PC-3 (cell line): ENCODE measurements at regions not wholly inside any gene's neighbourhood (a gene's known extent, or its start where the extent isn't known, plus 50 kb on each side); places are given as distances from the start of the nearest gene placed in this dataset.

Experiments
- EZH2 ChIP-seq: fragments of 300-600 bp; sonication (generic); IDR thresholded peaks from one replicate; pipeline ENCODE4 v1.6.1; 2017; ENCODE audit warnings: antibody characterized with exemption, mild to moderate bottlenecking, low read length; ENCODE audit not compliant: unreplicated experiment
- TF ChIP-seq, protein P1 (sequence below): fragments of 300-600 bp; sonication (generic); conservative IDR thresholded peaks from 2 replicates; pipeline ENCODE4 v1.5.1; 2017; ENCODE audit warnings: antibody characterized with exemption, low read depth, mild to moderate bottlenecking, low read length

DNA sequence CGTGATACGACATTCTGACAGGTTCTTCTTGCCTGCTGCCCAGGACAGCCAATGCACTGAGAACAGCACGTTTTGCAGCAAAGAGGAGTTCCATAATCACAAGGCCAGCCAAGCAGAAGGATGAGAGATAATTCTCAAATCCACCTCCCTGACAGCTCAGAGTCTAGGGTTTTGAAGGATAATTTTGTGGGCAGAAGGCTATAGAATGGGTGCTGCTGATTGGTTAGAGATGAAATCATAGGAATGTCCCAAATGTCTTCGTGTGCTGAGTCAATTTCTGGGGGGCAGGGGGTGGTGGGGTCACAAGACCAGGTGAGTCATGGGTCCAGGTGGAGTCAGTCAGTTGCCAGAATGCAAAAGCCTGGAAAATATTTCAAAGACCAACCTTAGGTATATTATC lies 175.5 kb upstream of the SLC30A5 start:
- TF ChIP-seq, protein P1, sequence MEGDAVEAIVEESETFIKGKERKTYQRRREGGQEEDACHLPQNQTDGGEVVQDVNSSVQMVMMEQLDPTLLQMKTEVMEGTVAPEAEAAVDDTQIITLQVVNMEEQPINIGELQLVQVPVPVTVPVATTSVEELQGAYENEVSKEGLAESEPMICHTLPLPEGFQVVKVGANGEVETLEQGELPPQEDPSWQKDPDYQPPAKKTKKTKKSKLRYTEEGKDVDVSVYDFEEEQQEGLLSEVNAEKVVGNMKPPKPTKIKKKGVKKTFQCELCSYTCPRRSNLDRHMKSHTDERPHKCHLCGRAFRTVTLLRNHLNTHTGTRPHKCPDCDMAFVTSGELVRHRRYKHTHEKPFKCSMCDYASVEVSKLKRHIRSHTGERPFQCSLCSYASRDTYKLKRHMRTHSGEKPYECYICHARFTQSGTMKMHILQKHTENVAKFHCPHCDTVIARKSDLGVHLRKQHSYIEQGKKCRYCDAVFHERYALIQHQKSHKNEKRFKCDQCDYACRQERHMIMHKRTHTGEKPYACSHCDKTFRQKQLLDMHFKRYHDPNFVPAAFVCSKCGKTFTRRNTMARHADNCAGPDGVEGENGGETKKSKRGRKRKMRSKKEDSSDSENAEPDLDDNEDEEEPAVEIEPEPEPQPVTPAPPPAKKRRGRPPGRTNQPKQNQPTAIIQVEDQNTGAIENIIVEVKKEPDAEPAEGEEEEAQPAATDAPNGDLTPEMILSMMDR, result no peak
- TF ChIP-seq EZH2, result no peak
